GM19193 (cell line): ENCODE measurements at regions not wholly inside any gene's neighbourhood (a gene's known extent, or its start where the extent isn't known, plus 50 kb on each side); places are given as distances from the start of the nearest gene placed in this dataset.

ENCODE experiments used
- POLR2A ChIP-seq: IDR thresholded peaks from 4 replicates; pipeline ENCODE4 v1.6.1; 2011; ENCODE audit not compliant: insufficient read depth, insufficient read length; ENCODE audit errors: extremely low read depth

DNA sequence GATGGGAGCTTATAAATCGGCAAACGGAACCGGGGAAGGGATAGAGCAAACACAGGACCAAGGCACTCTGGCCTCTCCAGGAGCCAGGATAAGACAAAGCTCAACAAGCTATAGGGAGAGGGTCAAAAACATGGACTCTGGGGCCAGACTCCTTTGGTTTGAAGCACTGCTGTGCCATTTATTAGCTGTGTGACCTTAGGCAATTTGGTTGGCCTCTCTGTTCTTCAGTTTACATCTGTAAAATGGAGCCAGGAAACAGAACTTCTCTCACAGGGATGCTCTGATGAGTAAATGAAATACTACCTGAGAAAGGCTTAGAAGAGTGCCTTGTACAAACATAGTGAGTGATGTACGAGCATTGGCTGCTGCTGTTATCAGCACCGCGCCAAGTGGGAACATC is 213.3 kb upstream of the PWP1 start:
- TF ChIP-seq POLR2A, result no peak

DNA sequence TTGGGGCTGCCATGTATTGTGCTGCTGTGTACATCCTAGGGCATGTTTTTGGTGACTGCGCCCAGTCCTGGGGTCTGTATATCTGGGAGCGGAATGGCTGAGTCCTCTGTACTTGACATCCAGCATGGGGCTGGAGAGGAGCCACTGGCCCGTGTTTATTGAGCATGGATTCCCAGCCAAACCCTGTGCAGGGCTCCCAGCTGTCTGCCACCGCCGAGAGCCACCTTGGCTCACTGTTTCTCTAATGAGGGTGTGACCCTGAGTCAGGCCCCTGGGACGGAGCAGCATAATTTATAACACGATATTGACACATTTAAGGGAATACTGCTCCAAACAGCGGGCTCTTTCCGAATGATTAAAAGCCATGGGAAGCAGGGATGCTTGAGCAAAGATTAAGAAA is 211.5 kb upstream of the PWP1 start:
- no peak for TF ChIP-seq POLR2A

DNA sequence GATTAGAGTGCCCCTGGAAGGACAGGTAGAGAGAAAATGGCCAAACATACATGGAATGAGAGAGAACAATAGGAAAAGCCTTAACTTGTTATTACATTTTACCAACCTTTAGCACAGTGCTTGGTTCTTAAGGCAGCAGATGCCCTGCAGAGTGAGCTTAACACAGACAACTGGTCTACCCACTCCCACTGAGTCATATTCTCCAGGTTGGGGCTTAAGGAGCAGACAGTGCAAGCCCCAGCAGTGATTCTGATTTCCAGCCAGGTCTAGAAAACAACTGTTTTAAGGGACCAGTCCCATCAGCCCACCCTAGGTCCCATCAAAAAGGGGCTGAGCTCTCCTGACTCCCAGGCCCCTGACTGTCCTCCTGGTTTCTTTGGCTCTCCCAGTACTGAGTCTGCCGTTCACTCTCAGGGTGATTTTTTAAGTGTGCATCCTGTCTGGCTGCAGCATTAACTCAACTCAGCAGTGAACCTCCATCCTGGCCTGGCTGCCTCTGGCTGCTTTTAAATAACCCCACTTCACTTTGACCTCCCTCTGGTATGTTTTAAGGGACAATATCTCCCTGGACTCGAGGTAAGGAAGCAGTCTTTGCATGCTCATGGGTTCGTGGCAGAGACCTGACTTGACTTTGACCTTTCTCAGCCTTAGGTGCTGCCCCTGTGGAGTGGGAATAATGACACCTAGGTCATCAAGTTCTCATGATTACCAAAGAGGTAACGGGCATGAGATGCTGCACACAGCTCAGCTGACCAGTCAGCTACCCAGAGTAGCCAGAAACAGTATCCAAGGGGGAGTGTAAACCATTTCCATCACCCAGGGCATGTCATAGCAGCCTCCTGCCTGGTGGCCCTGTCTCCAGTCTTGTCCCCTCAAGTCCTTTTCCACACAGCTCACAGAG is 210.7 kb upstream of the PWP1 start:
- TF ChIP-seq POLR2A, result no peak

DNA sequence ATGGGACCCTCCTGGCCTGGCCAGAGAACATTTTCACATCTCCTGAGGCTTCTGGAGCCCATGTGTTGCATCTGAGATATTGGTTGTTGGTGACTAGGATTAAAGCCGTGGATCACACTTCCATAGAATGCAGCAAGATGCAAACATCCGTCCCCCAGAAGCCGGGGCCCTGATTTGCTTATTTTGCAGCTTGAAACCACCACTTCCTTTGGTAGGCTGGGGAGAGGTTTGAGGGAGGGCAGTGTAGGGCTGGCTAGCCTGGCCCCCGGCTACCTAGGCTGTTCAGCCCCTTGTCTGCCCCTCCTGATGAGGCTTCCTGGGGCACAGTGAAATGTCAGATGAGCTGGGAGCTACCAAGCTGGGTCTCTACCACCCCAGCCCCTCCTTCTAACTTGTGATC is 209.7 kb upstream of the PWP1 start:
- no peak for TF ChIP-seq POLR2A

DNA sequence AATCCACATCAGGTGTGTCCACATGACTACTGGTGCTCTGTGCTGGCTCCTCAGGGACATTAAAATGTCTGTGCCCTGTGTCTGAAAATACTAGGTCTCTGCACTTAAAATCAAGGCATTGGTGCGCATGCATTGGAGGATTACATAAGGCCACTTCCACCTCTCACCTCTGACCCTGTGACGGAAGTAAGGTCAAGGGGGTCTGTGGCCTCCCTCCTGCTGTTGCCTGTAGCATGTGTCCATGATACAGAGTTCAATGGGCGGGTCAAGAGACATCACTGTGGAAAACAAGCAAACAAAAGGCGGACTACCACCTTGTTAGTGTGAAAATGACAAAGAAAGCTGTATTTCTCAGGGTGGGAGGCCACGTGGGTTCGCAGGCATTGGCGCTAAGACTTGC is 208.6 kb upstream of the PWP1 start:
- no peak for TF ChIP-seq POLR2A

DNA sequence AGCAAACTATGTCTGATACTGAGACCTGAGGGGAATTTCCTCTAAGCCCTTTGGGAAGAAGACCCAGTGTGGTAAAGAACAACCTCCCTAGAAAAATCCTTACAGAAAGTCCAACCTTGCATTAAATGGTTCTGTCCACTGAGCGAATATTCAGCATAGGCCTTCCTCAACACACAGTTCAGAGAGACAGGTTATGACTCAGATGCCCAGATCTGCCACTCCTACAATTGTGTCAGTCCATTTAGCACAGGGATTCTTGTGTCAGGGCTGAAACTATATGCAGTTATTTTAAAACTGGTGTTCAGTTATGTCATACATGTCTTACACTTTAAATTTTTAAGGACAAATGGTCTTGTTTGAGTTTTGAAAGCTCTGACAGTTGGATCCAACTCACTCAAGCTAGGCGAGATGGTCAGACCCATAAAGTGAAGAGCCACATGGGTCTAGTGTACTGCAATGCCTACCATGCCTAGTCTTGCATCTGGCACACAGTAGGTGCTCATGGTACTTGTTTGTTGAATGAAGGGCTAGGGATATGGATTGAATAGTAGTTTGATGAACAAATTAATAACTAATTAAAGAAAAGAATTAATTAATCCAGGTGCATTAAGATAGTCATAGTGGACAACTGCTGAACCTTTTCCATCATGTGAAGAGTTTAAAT is 207.5 kb upstream of the PWP1 start:
- TF ChIP-seq POLR2A, result no peak

DNA sequence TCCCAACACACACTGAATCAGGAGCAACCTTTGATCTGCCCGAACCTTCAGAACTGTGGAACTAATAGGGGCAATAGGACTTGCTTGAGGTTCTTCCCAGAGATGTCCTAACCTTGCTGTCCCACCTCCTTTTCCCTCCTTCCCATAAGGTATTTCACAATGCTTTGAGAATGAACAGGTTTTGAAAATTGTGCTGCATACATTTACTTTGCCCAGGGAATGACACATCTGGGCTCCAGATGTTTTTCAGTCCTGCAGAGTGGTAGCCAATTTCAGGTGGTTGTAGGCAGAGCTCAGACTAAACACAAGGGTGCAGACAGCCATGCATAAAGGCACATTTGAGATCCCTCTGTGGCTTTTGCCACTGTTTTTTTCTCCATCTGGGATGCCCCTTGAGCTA is 206.7 kb upstream of the PWP1 start:
- TF ChIP-seq POLR2A, result no peak

DNA sequence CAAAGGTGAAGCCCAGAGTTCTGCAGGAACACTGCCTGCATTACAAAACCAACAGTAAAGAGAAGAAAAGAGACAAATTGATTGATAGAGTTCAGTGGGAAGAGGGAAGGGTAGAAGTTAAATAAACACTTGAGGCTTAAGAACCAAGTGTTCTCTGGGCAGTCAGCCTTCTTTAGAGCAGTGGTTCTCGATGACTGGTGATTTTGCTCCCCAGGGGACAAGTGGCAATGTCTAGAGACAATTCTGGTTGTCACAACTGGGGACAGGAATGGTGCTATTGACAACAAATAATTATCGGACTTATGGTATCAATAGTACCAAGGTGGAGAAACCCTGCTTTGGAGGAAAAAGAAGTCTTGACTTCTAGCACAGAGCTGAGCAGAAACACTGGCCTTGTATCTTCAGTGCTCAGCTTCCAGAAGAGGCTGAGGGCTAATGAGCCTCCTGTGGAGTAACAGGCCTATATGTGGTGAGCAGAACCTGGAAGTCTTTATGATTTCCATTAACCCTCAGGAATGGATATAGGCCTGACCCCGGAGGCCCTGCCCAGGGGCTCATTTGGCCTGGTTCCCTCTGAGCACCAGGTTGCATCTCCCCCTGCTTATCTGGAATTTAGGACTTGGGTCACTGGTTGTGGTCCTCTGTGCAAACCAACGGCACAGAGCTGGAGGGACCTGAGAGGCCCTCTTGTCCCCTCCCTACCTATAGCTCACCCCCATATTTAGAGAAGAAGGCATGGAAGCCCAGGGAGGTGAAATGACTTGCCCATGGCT is 204.6 kb upstream of the PWP1 start:
- TF ChIP-seq POLR2A, result no peak

DNA sequence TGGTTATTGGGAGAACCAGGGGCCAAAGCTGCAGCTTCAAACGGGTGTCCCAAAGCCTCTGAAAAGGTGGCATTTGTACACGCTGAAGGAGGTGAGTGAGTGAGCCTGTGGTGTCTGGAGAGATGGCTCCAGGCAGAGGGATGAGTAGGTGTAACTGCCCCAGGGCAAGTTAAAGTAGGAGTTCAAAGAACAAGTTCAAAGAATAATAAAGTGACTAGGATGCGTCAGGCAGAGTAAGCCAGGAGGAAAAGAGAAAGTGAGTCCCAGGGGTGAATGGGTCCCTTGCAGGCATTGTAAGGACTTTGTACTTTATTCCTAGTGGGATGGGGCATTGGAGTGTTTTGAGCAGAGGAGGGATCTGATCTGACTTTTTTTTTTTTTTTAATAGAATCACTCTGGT is 201.4 kb upstream of the PWP1 start:
- TF ChIP-seq POLR2A, result no peak

DNA sequence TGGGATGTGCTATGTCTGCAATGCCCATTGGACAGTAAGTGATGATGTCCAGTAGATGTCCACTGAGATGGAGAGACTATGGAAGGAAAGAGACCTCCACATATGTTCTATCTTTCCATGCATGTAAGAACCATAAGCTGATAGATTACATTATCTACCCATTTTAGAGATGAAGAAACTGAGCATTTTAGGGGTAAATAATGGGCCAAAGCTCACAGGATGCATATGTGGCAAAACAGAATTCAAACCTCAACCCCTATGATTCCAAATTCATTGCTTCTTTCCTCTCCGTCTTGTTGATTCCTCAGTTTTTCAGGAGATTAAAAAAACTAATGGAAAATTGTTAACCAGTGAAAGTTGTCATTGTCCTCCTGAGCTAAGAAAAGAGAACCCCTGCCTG is 200.7 kb upstream of the PWP1 start:
- no peak for TF ChIP-seq POLR2A

DNA sequence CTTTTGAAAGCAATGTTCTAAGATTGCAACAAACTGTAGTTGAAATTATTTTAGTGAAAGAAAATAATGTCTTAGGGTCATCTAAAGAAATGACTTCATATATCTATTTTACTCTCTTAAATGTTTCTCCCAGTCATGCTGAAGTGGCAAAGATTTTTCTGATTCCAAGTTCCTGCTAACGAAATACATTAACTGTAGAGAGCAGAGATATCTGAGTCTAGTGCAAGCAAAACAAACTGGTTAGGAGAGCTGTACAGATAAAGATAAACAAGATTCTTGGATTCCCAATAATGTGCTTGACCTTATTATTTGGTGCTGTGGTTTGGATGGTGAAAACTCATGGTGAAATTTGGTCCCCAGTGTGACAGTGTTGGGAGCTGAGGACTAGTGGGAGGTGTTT is 199.9 kb upstream of the PWP1 start:
- no peak for TF ChIP-seq POLR2A

DNA sequence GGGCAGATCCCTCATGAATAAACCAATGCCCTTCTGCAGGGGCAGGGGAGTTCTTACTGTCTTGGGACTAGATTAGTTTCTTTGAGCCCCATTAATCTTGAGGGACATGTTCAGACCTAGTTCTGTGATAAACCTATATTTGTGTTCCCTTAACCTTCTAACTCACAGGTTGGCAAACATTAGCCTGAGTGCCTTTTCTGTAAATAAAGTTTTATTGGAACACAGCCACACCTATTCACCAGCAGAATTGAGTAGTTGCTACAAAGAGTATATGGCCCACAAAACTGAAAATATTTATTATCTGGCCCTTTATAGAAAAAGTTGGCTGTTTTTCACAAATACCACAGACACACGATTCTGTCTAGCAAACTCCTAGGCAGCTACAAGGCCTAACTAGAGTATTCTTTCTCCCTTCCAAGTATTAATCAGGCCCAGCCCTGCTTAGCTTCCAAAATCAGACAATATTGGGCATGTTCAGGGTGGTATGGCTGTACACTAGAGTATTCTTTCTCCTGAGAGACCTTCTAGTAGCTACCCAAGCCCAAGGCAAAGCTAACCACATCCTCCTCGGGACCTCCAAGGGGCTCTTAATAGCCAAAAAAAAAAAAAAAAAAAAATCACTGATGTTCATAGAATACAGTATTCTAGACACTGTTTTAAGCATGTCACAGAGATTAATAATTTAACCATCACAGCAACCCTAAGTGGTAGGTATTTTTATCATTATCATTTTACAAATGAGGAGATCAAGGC is 199.3 kb upstream of the PWP1 start:
- no peak for TF ChIP-seq POLR2A

DNA sequence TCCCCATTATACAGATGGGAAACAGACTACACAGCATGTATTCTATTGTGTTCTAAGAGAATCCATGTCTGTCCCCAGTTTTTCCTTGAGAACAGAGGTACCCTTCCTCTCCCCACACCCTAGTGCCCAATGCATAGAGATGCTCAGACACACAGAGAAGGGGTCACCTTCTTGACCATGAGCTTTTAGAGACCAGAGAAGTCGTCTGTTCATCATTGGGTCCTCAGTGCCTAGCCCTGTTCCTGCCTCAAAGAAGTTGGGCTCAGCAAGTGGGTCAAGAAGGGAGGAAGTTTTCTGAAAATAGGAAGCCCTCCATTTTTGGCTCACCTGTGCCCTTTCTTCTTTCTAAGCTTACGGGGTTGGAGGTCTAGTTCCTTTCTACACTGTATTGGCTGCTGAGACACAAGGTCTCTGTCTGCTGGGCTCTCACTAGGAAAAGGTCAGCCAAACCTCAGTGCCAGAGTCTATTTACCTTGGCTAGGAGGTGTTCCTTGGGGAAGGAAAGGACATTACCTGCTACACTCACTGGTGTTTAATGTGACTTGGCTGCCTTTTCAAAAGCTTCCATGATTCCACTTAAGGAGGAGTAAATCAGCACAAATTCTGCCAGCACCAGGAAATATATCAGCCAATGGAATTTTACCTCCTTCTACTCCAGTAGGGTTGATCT is 198.5 kb upstream of the PWP1 start:
- TF ChIP-seq POLR2A, result no peak

DNA sequence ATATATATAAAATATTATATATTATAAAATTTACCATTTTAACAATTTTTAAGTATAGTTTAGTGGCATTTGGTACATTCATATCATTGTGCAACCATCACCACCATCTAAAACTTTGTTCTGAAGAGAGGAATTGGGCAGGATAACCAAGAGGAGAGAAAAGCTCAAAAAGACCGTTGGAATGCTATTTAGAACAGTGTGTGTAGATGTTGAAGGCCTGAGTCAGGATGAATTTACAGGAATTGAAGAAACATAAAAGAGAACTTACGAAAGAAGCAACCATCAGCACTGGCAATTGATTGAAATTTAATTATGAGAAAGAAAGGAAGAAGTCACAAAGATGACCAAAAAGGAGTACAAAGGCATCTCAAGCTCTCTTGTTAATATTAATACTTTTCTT is 196.9 kb upstream of the PWP1 start:
- no peak for TF ChIP-seq POLR2A
